Gastrocnemius medialis (tissue), 4 donors: ENCODE measurements at regions not wholly inside any gene's neighbourhood (a gene's known extent, or its start where the extent isn't known, plus 50 kb on each side); places are given as distances from the start of the nearest gene placed in this dataset.

Source experiments
- ATAC-seq, 2 donors: fragments of 150-250 bp; one replicate each; pipeline ENCODE4 v1.9.1; 2016
- DNase-seq, 2 donors: peaks; one replicate each; pipeline ENCODE4 v3.0.0-alpha.2; 2019
- H3K27ac ChIP-seq, 4 donors: fragments of 200-600 bp; sonication (generic); 1 replicate in 1 of 4; 2 replicates in 3 of 4; pipeline ENCODE4 v1.5.1; 2016 to 2018; ENCODE audit warnings: mild to moderate bottlenecking in 2 of 4, moderate library complexity in 1 of 4
- H3K27me3 ChIP-seq, 3 donors: fragments of 200-600 bp; sonication (generic) in 2 of 3; 1 replicate in 1 of 3; 2 replicates in 2 of 3; pipeline versions ENCODE4 v1.5.1 to v1.6.0; 2016 to 2019; ENCODE audit warnings: mild to moderate bottlenecking in 1 of 3, moderate library complexity in 1 of 3
- H3K36me3 ChIP-seq, 2 donors: fragments of 200-600 bp; sonication (generic) in 1 of 2; one replicate each; pipeline ENCODE4 v1.5.1; 2017 to 2018
- H3K4me1 ChIP-seq, 2 donors: fragments of 200-600 bp; sonication (generic) in 1 of 2; one replicate each; pipeline ENCODE4 v1.5.1; 2016 to 2017; ENCODE audit warnings: mild to moderate bottlenecking in 2 of 2
- H3K4me3 ChIP-seq, 4 donors: fragments of 200-600 bp; sonication (generic) in 3 of 4; 1 replicate in 1 of 4; 2 replicates in 3 of 4; pipeline ENCODE4 v1.5.1; 2016 to 2019; ENCODE audit warnings: mild to moderate bottlenecking in 2 of 4
- H3K9me3 ChIP-seq, 3 donors: fragments of 200-600 bp; sonication (generic) in 2 of 3; 1 replicate in 1 of 3; 2 replicates in 2 of 3; pipeline ENCODE4 v1.5.1; 2016 to 2019
- POLR2A ChIP-seq, 2 donors: fragments of 450-650 bp; IDR thresholded peaks; one replicate each; pipeline ENCODE4 v1.6.1; 2017; ENCODE audit warnings: antibody characterized with exemption in 2 of 2, mild to moderate bottlenecking in 2 of 2, moderate library complexity in 2 of 2
- in situ Hi-C, 4 donors: fragments of 200-750 bp; cut with MboI; loops; one replicate each; pipeline versions ENCODE4 v1.15.0 to v1.8.0; 2017; ENCODE audit warnings: low sequenced_read_pairs in 4 of 4
- intact Hi-C: fragments of 100-400 bp; cut with DNase I; formaldehyde crosslinking; loops from one replicate; pipeline ENCODE4 v1.15.1; 2023; ENCODE audit warnings: low total_unique reads
- TF ChIP-seq, protein P1 (sequence below), 5 experiments: fragments of 450-650 bp in 3 of 5; fragments of 200-600 bp in 2 of 5; sonication (generic) in 2 of 5; IDR thresholded peaks in 4 of 5; conservative IDR thresholded peaks in 1 of 5; 1 replicate in 4 of 5; 2 replicates in 1 of 5; pipeline ENCODE4 v1.5.1; 2016 to 2019; ENCODE audit warnings: antibody characterized with exemption in 5 of 5, mild to moderate bottlenecking in 3 of 5, moderate library complexity in 3 of 5

DNA sequence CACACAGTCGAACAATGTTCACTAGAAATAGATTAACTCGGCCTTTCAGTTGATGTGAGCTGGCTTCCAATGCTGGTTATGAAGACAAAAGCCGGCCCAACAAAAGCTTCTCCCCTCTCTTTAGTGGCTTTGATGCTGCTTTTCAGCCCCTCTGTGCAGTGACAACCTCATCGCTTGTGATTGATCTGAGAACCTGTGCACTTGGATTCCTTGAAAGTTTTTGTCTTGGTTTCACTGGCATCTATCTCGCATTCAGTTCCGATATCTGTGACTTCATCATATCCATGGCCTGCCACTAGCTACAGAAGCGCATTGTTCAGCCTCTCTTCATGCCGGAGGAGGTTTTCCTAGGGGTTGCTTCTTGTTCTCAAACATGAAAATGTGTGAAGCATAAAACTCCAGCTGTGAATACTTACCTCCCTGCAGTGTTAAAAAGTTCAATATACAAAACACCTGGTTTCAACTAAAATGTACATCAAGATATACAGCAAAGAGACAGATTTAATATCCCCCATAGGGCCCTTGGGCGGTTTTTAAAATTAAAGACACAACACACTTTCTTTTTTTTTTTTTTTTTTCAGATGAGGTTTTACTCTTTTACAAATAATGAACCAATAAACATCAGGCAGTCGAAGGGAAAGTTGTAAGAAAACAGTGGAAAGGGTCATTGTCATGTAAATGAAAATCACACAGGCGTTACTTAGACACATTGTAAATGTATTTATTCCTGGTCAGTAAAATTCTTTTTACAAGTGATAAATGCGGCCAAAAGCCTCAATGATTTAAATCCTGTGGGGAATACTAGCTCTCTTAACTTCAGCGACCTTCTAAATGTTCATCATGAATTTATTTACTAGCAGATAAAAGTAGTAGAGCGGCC lies 1252.8 kb downstream of the EFNB2 start:
- in situ Hi-C loops = no loop called here

DNA sequence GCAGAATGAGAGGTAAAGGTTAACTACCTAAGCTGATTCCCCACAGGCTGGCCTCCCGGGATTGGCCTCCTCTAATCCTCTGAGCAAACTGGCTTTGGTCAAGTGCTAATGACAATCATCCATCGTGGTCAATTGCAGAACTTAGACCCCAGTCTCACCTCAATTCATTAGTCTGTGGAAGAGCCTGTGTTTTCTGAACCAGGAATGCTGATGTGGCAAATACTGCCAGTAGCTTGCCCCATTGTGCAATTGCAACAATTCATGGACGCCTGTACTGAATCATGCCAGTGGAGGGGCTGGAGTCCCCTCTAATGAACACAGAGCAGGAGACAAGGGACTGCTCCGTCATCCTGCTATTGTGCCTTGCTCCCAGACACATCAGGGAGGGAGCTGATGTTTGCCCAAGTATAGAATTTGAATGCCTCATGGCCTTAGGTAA lies 1256.5 kb downstream of the EFNB2 start:
- Histone ChIP-seq H3K36me3 (no peaks in the 10 kb centered on the region), H3K27me3 (no peaks in the 10 kb centered on the region), H3K9me3 (no peaks in the 10 kb centered on the region), H3K4me3 (no peak overlapping the region), H3K4me1 (no peaks in the 10 kb centered on the region), H3K27ac (no peak overlapping the region)
- no peak for TF ChIP-seq POLR2A (IDR thresholded peaks at IDR 0.05)
- TF ChIP-seq, protein P1, sequence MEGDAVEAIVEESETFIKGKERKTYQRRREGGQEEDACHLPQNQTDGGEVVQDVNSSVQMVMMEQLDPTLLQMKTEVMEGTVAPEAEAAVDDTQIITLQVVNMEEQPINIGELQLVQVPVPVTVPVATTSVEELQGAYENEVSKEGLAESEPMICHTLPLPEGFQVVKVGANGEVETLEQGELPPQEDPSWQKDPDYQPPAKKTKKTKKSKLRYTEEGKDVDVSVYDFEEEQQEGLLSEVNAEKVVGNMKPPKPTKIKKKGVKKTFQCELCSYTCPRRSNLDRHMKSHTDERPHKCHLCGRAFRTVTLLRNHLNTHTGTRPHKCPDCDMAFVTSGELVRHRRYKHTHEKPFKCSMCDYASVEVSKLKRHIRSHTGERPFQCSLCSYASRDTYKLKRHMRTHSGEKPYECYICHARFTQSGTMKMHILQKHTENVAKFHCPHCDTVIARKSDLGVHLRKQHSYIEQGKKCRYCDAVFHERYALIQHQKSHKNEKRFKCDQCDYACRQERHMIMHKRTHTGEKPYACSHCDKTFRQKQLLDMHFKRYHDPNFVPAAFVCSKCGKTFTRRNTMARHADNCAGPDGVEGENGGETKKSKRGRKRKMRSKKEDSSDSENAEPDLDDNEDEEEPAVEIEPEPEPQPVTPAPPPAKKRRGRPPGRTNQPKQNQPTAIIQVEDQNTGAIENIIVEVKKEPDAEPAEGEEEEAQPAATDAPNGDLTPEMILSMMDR (IDR thresholded peaks at IDR 0.05 in 4 of 5, conservative IDR thresholded peaks at IDR 0.05 in 1 of 5) = no peak
- no peak for DNase-seq
- in situ Hi-C loops = no loop called here
- intact Hi-C loops = no loop called here
- ATAC-seq = no peak

More for the DNA sequence above, 1252.8 kb downstream of the EFNB2 start:
- intact Hi-C loops = no loop called here
- no peaks in the 10 kb centered on the region for H3K27me3 ChIP-seq
- no peak overlapping the region for H3K4me3 ChIP-seq
- no peak for ATAC-seq
- H3K27ac ChIP-seq = no peak overlapping the region
- H3K36me3 ChIP-seq = no peaks in the 10 kb centered on the region
- TF ChIP-seq, protein P1 (IDR thresholded peaks at IDR 0.05 in 4 of 5, conservative IDR thresholded peaks at IDR 0.05 in 1 of 5) = no peak
- TF ChIP-seq POLR2A (IDR thresholded peaks at IDR 0.05) = no peak
- H3K9me3 ChIP-seq = no peaks in the 10 kb centered on the region
- no peak for DNase-seq
- no peaks in the 10 kb centered on the region for H3K4me1 ChIP-seq

DNA sequence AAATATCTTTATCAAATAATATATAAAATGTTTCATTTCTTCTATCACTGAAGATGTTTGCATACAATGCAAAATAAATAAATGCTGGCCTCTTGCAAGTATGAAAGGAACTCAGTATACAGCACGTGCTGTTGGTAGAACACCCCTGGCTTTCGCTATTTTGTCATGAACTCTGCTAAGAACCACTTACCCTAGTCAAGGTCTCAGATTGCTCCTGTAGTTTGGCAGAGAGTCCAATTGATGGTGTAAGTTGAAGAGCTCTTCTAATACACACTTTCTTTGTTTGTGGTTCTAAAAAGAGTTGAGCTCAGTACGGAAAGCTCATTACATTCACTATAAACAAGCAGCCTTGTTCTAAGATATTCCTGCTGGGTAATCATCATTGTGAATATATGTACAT lies 1258.9 kb downstream of the EFNB2 start:
- Histone ChIP-seq H3K4me3 (no peak overlapping the region), H3K9me3 (no peaks in the 10 kb centered on the region), H3K36me3 (no peaks in the 10 kb centered on the region), H3K4me1 (no peaks in the 10 kb centered on the region), H3K27me3 (no peaks in the 10 kb centered on the region), H3K27ac (no peak overlapping the region)
- no peak for TF ChIP-seq POLR2A (IDR thresholded peaks at IDR 0.05)
- TF ChIP-seq, protein P1 (IDR thresholded peaks at IDR 0.05 in 4 of 5, conservative IDR thresholded peaks at IDR 0.05 in 1 of 5) = no peak
- in situ Hi-C loops (no loop called here), intact Hi-C loops (no loop called here)
- no peak for ATAC-seq
- no peak for DNase-seq

DNA sequence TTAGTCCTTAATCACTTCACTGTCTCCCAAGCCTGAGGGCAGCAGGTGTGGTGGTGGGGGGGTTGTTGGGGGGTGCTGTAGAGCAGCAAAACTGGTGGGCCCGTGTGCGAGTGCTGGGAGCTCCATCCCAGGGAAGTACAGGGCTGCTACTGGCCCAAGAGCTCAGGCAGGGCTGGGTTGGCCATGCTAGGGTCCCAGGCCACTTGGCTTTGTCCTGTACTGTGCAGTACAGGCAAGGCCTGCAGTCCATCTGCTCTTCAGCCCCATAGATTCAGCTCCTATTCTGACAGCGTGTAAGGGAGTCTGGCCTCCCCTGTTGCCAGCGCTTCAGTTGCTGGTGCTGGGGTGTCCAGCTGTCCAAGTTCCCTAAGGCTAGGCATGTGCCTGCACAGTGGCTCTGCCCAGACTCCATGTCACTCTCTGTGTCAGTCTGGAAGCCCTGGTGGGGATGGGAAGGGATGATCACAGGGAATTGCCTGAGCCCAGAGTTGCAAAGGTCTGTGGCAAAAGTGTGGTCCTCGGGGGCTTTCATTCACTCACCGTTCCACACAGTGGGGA lies 1261.7 kb downstream of the EFNB2 start:
- no peak overlapping the region for H3K4me3 ChIP-seq
- DNase-seq (no peak), ATAC-seq (no peak)
- TF ChIP-seq, protein P1 (IDR thresholded peaks at IDR 0.05 in 4 of 5, conservative IDR thresholded peaks at IDR 0.05 in 1 of 5) = no peak
- TF ChIP-seq POLR2A (IDR thresholded peaks at IDR 0.05) = no peak
- H3K4me1 ChIP-seq = no peaks in the 10 kb centered on the region
- H3K9me3 ChIP-seq = no peaks in the 10 kb centered on the region
- no peaks in the 10 kb centered on the region for H3K36me3 ChIP-seq
- no peaks in the 10 kb centered on the region for H3K27me3 ChIP-seq
- intact Hi-C loops (no loop called here), in situ Hi-C loops (no loop called here)
- H3K27ac ChIP-seq = no peak overlapping the region
